GM12892 (cell line): ENCODE measurements at regions not wholly inside any gene's neighbourhood (a gene's known extent, or its start where the extent isn't known, plus 50 kb on each side); places are given as distances from the start of the nearest gene placed in this dataset.

Experiments
- POLR2A ChIP-seq: IDR thresholded peaks from 2 replicates; pipeline ENCODE4 v1.6.1; 2011; ENCODE audit warnings: low read depth, low read length, control low read depth
- POLR2AphosphoS5 ChIP-seq: IDR thresholded peaks from 2 replicates; pipeline ENCODE4 v1.6.1; 2011; ENCODE audit warnings: low read depth, low read length, control low read depth
- TAF1 ChIP-seq: IDR thresholded peaks from 2 replicates; pipeline ENCODE4 v1.6.1; 2011; ENCODE audit warnings: low read depth, mild to moderate bottlenecking, control low read depth, low read length, borderline replicate concordance

- TF ChIP-seq POLR2A: no peak
- TF ChIP-seq TAF1: no peak
- TF ChIP-seq POLR2AphosphoS5: no peak
Observed at GRCh38 chr18:4511166-4511565, 56.1 kb upstream of the DLGAP1 start.
